ENCODE measurements at regions not wholly inside any gene's neighbourhood (a gene's known extent, or its start where the extent isn't known, plus 50 kb on each side); places are given as distances from the start of the nearest gene placed in this dataset.

DNA sequence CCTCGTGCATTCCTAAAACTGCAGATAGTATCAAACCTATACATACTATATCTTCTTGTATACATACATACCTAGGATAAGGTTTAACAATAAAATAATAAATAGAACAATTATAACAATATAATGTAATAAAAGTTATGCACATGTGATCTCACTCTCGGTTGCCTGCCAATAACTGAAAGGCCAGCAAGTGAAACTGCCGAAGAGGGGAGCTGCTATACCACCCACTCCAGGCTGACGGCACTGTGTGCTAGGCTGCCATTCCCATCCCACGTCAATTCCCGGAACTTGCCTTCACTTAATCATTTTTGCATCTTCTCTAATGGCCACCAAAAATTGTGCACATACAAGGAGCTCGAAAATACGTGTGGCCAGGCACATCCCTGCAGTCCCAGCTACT, 451.1 kb upstream of the FAT1 start:
- DNase-seq (ENCODE audit: extremely low read depth, low read depth, low spot score) = no peak

DNA sequence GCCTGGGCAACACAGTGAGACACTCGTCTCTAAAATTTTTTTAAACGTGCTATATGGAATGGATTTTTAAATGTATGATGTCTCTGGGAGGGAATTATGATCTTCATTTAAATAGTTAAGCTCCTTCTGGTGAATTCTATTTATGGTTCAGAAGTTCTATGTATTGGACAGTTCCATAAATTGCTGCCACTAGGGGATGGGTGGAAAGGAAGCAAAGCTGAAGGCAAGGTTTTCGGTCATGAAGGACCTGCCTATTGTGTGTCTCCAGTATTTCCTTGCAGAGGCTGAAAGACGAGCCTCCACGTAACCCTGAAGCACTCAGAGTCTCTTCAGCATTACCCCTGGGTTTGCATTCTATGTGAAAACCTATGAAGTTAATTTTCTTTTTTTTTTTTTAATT, 451.5 kb upstream of the FAT1 start:
- no peak for DNase-seq (ENCODE audit: extremely low read depth, low read depth, low spot score)

DNA sequence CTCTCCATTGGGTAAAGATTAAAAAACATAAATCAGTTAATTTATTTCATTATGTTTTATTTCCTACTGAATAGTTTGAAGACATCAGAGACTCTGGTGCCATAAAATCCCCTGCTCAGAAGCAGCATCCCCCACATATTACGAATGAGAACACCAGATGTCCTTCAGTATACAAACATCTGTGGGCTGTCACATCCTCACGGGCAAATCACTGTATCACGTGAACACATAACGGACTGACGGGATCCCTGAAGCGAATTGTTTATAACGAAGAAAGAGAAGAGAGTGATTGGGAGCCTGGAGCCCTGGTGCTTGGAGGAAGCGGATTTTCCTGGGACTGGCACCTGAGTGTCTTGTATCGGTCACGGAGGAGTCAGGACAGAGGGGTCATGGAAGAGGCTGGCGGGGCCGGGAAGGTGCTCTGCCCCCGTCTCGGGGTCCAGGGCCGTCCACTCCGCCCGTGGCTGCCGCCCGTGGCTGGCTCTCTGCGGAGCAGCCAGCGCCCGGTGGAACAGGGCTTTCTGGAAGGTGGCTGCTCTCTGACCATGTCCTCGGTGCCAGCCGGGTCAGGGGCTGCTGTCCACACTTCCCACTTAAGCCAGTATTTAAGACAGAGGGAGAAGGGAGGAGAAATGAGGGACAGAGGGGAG, 452.7 kb upstream of the FAT1 start:
- DNase-seq (ENCODE audit: extremely low read depth, low read depth, low spot score) = no peak

DNA sequence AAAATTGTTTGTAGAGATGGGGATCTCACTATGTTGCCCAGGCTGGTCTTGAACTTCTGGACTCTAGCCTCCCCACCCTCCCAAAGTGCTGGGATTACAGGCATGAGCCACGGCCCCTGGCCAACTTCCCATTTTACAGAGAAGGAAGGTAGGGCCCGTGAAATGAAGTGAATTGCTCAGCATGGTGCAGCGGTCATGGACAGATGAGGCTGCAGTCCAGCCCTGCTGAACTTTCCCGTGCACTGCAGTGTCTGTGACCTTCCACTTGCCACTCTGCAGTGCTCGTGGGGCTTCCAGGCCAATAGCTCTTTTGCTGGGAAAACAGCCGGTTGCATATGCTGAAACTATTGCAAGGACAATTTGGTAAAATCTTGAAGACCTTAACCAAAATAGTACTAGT, 454.4 kb upstream of the FAT1 start:
- no peak for DNase-seq (ENCODE audit: extremely low read depth, low read depth, low spot score)

DNA sequence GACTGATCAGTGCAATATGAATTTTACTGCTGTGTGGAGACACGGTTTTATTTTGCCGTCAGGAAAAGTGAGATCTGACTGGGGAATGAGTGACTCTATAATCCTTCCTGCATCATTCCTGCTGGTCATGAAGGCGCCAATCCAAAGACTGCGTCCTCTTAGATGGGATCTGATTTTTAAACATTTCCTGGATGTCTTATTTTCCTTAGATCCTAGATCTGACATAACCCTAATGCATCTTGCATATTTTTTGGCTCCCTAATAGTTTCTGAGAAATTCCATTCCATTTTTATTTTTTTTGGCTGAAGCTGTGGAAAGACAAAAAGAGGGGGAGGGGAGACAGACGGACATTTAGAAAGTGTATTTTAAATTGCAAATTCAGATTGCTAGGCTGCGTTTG, 454.9 kb upstream of the FAT1 start:
- DNase-seq (ENCODE audit: extremely low read depth, low read depth, low spot score) = no peak

GRCh38 chr4:187179086-187180058, 455.7 kb upstream of the FAT1 start:
- DNase-seq (ENCODE audit: extremely low read depth, low read depth, low spot score) = no peak

DNA sequence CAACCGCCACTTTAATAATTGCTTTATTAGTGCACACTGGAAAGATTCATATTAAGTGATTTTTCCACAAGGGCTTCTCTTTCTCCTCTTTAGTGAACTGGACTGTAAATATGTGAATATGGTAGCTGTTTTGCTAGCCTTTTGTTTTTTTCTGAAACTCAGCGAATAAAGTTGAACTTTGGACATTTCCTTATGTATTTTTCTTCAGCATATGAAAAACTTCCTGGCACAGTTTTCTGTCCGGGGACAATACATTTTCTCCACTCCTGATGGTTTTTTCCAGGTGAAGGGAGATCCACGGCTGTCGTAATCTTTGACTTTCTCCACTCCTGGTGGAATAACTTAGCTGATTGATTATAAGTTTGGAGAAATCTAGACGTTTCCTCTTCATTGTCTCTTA, 457.4 kb upstream of the FAT1 start:
- DNase-seq (ENCODE audit: extremely low read depth, low read depth, low spot score) = no peak

GRCh38 chr4:187183346-187183745, 459.7 kb upstream of the FAT1 start:
- DNase-seq (ENCODE audit: extremely low read depth, low read depth, low spot score) = no peak

GRCh38 chr4:187183826-187184225, 460.2 kb upstream of the FAT1 start:
- DNase-seq (ENCODE audit: extremely low read depth, low read depth, low spot score) = no peak

DNA sequence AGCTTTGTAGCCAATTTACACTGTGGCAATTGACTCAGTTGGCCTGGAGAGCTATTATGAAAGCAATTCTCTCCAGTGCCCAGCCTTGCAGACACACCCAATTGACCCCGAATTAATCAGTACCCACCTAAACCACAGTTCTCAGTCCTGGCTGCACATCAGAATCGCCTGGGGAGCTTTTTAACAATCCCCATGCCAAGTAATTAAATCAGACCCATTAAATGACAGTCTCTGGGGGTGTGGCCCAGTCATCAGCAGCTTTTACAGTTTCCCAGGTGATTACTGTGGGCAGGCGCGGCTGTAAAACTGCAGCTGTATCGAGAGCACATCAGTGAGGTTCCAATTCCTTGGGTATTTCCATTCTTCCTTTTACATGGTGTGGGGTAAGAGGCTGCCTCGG, 460.9 kb upstream of the FAT1 start:
- DNase-seq (ENCODE audit: extremely low read depth, low read depth, low spot score) = no peak

GRCh38 chr4:187188118-187188517, 464.5 kb upstream of the FAT1 start:
- DNase-seq (ENCODE audit: extremely low read depth, low read depth, low spot score) = no peak

DNA sequence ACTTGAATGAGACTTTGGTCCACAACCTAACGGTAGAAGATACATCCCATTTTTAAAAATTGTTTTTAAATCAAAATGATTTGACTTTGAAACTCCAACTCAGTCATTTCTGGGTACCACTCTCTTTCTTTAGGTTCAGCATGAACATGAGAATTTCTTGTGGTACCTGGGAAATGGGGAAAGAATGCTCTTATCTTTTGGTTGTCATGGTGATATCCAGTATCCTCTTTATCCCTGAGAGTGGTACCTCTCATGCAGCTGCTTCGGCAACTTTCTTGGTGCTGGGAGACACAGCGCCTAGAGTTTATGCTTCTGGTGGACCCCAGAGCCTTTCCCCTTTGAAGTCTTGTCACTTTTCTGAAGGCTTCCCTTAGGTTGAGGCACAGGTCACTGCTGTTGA, 465.1 kb upstream of the FAT1 start:
- DNase-seq (ENCODE audit: extremely low read depth, low read depth, low spot score) = no peak

DNA sequence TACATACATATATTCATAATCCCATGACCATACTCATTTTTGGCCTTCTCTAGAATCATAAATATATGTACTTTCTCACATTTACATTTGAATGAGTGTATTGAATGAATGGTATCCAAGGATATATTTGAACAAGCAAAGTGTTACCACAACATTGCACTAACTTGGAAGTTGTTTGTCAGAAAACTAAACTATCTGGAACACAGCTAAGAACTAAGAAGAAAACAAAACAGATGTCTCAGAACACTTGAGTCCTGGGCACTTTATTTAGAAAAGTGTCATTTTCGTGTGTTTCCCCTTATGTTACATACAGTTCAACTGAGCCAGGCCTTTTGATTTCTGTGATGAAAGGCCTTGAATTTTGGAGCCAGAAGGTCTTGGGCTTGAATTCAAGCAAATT, 466.7 kb upstream of the FAT1 start:
- DNase-seq (ENCODE audit: extremely low read depth, low read depth, low spot score) = no peak

DNA sequence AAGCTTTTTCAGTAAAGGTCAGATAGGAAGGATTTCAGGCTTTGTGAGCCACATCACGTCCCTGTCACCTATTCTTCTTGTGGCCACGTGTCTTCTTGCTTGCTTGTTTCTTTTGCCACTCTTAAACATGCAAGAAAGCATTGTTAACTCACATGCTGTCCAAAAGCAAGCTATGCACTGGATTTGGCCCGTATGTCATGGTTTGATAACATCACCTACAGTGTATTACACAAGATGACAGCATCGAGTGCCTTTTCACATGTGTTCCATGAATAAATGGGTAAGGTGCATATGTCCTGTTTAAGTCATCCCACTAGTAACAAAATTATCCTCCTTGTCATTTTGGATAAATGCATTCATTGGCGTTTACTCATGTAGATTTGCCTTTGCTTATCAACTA, 468.0 kb upstream of the FAT1 start:
- no peak for DNase-seq (ENCODE audit: extremely low read depth, low read depth, low spot score)

- no peak for DNase-seq (ENCODE audit: extremely low read depth, low read depth, low spot score)
Measured at GRCh38 chr4:187192266-187192665, 468.6 kb upstream of the FAT1 start.

GRCh38 chr4:187193141-187193540, 469.5 kb upstream of the FAT1 start:
- DNase-seq (ENCODE audit: extremely low read depth, low read depth, low spot score) = no peak

DNA sequence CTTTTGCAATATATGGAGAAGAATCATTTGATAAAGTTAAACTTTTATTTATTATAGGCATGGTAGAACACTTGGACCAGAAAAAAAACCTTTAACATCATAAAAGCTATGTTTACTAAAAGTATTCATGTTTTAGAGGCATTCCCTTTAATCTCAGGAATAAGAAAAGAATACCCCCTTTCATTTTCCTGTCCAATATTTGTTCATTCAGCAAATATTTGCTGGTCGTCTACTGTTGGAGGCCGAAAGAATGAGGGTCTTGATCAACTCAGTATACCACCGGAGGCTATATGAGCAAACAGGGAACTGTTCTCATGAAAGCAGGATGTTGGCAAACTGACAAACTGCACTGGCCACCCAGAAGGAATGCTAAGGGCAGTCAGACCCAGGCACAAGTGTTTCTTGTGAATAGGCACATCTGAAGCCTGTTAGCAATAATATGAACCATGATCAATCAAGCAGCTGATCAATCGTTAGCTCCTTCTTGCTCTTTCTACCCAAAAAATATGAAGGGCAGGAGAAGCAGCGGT, 480.8 kb upstream of the FAT1 start:
- DNase-seq (ENCODE audit: extremely low read depth, low read depth, low spot score) = no peak

DNA sequence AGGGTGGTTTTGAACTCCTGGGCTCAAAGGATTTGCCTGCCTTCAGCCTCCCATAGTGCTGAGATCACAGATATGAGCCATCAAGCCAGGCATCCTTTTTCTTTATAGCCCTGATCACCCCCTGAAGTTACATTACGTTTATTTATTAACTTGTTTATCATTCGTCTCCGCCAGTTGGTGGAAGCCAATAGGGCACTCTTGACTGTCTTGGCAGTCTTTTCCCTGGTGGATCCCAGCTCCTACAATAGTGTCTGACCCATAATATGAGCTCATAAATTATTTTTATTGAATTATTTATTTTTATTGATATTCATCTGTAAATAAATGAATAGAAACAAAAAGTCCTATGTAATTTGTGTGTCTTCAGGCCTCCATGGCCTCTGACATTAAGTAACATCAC, 484.3 kb upstream of the FAT1 start:
- DNase-seq (ENCODE audit: extremely low read depth, low read depth, low spot score) = no peak

DNA sequence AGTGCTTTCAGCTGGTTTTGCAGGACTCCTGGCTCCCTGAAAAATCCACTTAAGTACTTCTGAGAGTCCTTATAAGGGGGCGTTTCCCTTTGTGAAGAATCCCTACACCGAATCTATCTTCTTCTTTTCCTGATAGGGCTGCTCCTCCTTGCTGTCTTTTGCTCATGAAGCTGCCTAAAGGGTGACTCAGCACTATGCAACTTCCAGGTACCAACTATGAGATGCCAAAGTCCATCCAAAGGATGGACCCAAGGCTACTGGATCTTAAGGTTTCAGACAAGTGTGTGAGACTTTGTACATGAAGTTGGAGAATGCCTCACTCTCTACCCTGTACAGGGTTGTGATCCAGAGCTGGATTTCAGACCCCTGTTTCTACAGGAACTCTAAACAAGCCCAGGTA, 485.0 kb upstream of the FAT1 start:
- DNase-seq (ENCODE audit: extremely low read depth, low read depth, low spot score) = no peak

DNA sequence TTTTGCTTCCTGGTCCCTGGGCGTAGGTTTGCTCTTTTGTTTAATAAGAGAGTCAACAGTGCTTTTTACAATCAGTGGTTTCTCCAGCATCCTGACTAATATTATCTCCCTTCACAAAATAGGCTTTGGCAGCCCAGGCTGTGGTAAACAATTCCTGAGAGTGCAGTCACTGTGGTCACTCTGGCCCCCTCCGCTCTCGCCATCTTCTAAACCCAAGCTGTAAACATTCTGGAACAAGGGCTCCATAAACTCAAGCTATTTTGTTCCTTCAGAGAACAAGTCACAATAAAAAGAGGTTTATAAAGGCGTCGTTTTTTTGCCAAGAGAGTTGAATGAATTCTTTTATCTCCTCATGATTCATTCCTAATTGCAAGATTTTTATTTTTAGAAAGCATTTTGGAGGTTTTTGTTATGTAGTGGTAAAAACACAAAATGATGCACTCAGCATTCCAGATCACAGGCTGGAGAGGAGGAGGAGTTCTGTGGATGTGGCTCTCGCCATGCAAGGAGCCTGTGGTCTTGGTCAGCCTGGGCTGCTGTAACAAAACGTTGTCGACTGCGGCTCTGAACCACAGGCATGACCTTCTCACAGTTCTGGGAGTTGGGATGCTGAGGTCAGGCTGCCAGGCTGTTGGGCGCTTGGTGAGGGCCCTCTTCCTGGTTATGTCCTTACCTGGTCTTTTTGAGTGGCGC, 486.4 kb upstream of the FAT1 start:
- DNase-seq (ENCODE audit: extremely low read depth, low read depth, low spot score) = no peak

DNA sequence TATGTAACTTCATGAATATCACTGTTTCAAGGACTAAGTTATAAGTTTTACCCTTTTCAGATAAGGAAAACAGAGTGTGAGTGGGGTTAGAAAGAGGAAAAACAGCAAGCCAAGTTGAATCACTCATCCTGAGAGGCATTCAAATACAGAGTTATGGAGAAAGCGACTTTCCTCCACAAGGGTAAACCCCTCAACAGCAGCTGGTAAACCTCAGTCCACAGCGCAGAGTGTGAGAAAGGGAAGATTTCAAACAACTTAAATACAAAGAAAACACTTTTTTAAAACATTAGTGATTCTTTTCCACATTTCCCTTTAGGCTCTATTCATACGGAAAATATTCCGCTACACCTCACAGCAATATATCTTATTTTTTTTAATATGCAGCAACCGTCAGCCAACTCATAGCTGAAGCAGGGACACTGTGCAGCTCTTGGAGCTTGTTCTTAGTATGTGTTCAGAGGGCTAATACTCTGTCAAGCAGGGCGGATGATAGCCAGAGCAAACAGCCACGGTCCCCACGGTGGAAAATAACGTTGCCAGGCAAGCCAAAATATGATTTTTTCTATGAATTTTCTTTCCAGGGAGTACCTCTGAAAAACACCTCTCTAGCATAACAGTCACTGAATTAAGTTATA, 488.9 kb upstream of the FAT1 start:
- DNase-seq (ENCODE audit: extremely low read depth, low read depth, low spot score) = no peak

Measured in glomerular endothelial cell (primary cell).